AG10803 (cell line): ENCODE measurements at regions not wholly inside any gene's neighbourhood (a gene's known extent, or its start where the extent isn't known, plus 50 kb on each side); places are given as distances from the start of the nearest gene placed in this dataset.

Experiments used
- DNase-seq: peaks from one replicate; pipeline ENCODE4 v3.0.0; 2010; ENCODE audit warnings: low read depth
- H3K4me3 ChIP-seq: 2 replicates; pipeline ENCODE4 v1.5.1; 2011; ENCODE audit warnings: mild to moderate bottlenecking, low read length, control low read depth
- CTCF ChIP-seq: conservative IDR thresholded peaks from 2 replicates; pipeline ENCODE4 v1.5.1; 2011; ENCODE audit warnings: mild to moderate bottlenecking, low read length, control low read depth, inconsistent platforms

- no peak overlapping the region for H3K4me3 ChIP-seq
- DNase-seq, result no peak
- TF ChIP-seq CTCF, result no peak
Measured at GRCh38 chr10:129106314-129106713, 360.7 kb upstream of the MGMT start.

- H3K4me3 ChIP-seq, result no peak overlapping the region
- no peak for DNase-seq
- TF ChIP-seq CTCF, result no peak
Measured at GRCh38 chr10:129107525-129107924, 359.5 kb upstream of the MGMT start.

GRCh38 chr10:129108378-129108777 lies 358.7 kb upstream of the MGMT start:
- DNase-seq, result no peak
- TF ChIP-seq CTCF, result no peak
- H3K4me3 ChIP-seq, result no peak overlapping the region

- H3K4me3 ChIP-seq, result no peak overlapping the region
- no peak for DNase-seq
- no peak for TF ChIP-seq CTCF
Measured at GRCh38 chr10:129108994-129109393, 358.0 kb upstream of the MGMT start.

GRCh38 chr10:129110780-129111179 lies 356.3 kb upstream of the MGMT start:
- H3K4me3 ChIP-seq, result no peak overlapping the region
- no peak for DNase-seq
- TF ChIP-seq CTCF, result no peak

- H3K4me3 ChIP-seq, result no peak overlapping the region
- TF ChIP-seq CTCF, result no peak
- DNase-seq, result no peak
Measured at GRCh38 chr10:129111922-129112321, 355.1 kb upstream of the MGMT start.

- no peak overlapping the region for H3K4me3 ChIP-seq
- no peak for DNase-seq
- no peak for TF ChIP-seq CTCF
Measured at GRCh38 chr10:129114588-129114987, 352.5 kb upstream of the MGMT start.
